SW 1271 (cell line): ENCODE measurements at regions not wholly inside any gene's neighbourhood (a gene's known extent, or its start where the extent isn't known, plus 50 kb on each side); places are given as distances from the start of the nearest gene placed in this dataset.
"Not testable (repeated sequence)": the region's sequence is repeated elsewhere in the genome, so short reads cannot be mapped to it uniquely, and the experiment has no call there.

Source experiments
- DNase-seq, 2 experiments: peaks; one replicate each; lab custom pipeline; 2025; lab: John Stamatoyannopoulos, UW

- no peak for DNase-seq
Measured at GRCh38 chr12:116430911-116431565, 128.1 kb upstream of the MAP1LC3B2 start.

- DNase-seq, result no peak
Measured at GRCh38 chr12:116431677-116432300, 127.4 kb upstream of the MAP1LC3B2 start.

GRCh38 chr12:116432314-116432750 is 126.8 kb upstream of the MAP1LC3B2 start:
- DNase-seq, result no peak

- DNase-seq, result no peak
Measured at GRCh38 chr12:116433249-116433648, 125.9 kb upstream of the MAP1LC3B2 start.

GRCh38 chr12:116434155-116435011 is 124.8 kb upstream of the MAP1LC3B2 start:
- DNase-seq, result peak; percentile 81 to 90

GRCh38 chr12:116435984-116436383 is 123.2 kb upstream of the MAP1LC3B2 start:
- no peak for DNase-seq

- DNase-seq, result no peak
Measured at GRCh38 chr12:116436561-116437249, 122.5 kb upstream of the MAP1LC3B2 start.

GRCh38 chr12:116441292-116441691 is 117.9 kb upstream of the MAP1LC3B2 start:
- DNase-seq, result no peak

GRCh38 chr12:116442304-116442703 is 116.9 kb upstream of the MAP1LC3B2 start:
- no peak for DNase-seq

- no peak for DNase-seq
Measured at GRCh38 chr12:116442946-116443345, 116.2 kb upstream of the MAP1LC3B2 start.

GRCh38 chr12:116443821-116444589 is 115.2 kb upstream of the MAP1LC3B2 start:
- DNase-seq, result no peak

GRCh38 chr12:116444590-116444943 is 114.6 kb upstream of the MAP1LC3B2 start:
- DNase-seq, result no peak

- DNase-seq, result no peak
Measured at GRCh38 chr12:116448165-116448739, 110.9 kb upstream of the MAP1LC3B2 start.

- no peak for DNase-seq
Measured at GRCh38 chr12:116450406-116450910, 108.7 kb upstream of the MAP1LC3B2 start.

GRCh38 chr12:116452975-116453374 is 106.2 kb upstream of the MAP1LC3B2 start:
- not testable (repeated sequence) for DNase-seq

GRCh38 chr12:116453631-116454030 is 105.5 kb upstream of the MAP1LC3B2 start:
- no peak for DNase-seq

GRCh38 chr12:116454076-116454475 is 105.1 kb upstream of the MAP1LC3B2 start:
- no peak for DNase-seq

- DNase-seq, result peak; percentile 14 to 62
Measured at GRCh38 chr12:116454950-116455447, 104.2 kb upstream of the MAP1LC3B2 start.

- peak in 1 of 2 experiments; percentile 11 for DNase-seq
Measured at GRCh38 chr12:116455540-116456329, 103.4 kb upstream of the MAP1LC3B2 start.
